ENCODE measurements at regions not wholly inside any gene's neighbourhood (a gene's known extent, or its start where the extent isn't known, plus 50 kb on each side); places are given as distances from the start of the nearest gene placed in this dataset.
A peak's percentile ranks its signal among the peaks of the same experiment; 100 is the strongest.

GRCh38 chr10:35699848-35700486 is 57.9 kb upstream of the FZD8 start:
- Histone ChIP-seq H3K4me1 (replicated peaks in 1 of 4; ENCODE audit: control insufficient read depth in 3 of 4, insufficient read depth in 4 of 4, low read length in 3 of 4) (peaks cover 2 to 8% (median 5%) of the 10 kb centered on the region in 4 experiments; a peak in 4 of 7 replicates), H3K4me2 (ENCODE audit: insufficient read depth in 1 of 2, low read depth in 2 of 2, low read length in 2 of 2) (no peak overlapping the region), H4K91ac (replicated peaks; ENCODE audit: insufficient read length, low read length) (no peak overlapping the region), H2AK5ac (ENCODE audit: low read depth, low read length) (no peak overlapping the region), H2BK12ac (ENCODE audit: low read depth, low read length) (no peak overlapping the region), H3K4me3 (ENCODE audit: extremely low read depth in 1 of 4, insufficient read depth in 2 of 4, low read depth in 3 of 4, low read length in 4 of 4) (no peak overlapping the region), H3K18ac (ENCODE audit: extremely low read depth, low read length) (no peak overlapping the region), H4K20me1 (replicated peaks in 1 of 2; ENCODE audit: control insufficient read depth in 1 of 2, insufficient read depth in 2 of 2, low read length in 2 of 2) (peaks cover 0 to 4% of the 10 kb centered on the region in 2 experiments), H2AFZ (ENCODE audit: low read length) (no peak overlapping the region), H3K56ac (replicated peaks; ENCODE audit: insufficient read length, low read depth, low read length) (no peak overlapping the region), H3K4ac (replicated peaks; ENCODE audit: insufficient read length, low read depth, low read length) (no peak overlapping the region), H3K23ac (ENCODE audit: insufficient read length) (no peak overlapping the region), H2BK5ac (ENCODE audit: low read depth, low read length) (no peak overlapping the region), H4K5ac (ENCODE audit: insufficient read length, low read depth, low read length) (no peak overlapping the region), H3K79me2 (ENCODE audit: control insufficient read depth in 1 of 2, insufficient read depth in 2 of 2, low read length in 2 of 2) (no peaks in the 10 kb centered on the region), H3K23me2 (ENCODE audit: low read depth, low read length) (no peaks in the 10 kb centered on the region; the same call in 1 of the 2 replicates), H3K14ac (ENCODE audit: insufficient read length) (no peak overlapping the region), H3K27ac (ENCODE audit: low read depth, low read length) (no peak overlapping the region), H3K9me3 (ENCODE audit: insufficient read depth in 2 of 2, low read depth in 1 of 2, low read length in 1 of 2) (no peaks in the 10 kb centered on the region), H4K8ac (ENCODE audit: extremely low read depth, insufficient read depth, low read length) (no peak overlapping the region), H2BK120ac (replicated peaks; ENCODE audit: low read depth, low read length) (no peak overlapping the region), H3K27me3 (replicated peaks in 1 of 4; ENCODE audit: control insufficient read depth in 3 of 4, extremely low read depth in 1 of 4, insufficient read depth in 3 of 4, low read length in 3 of 4) (no peaks in the 10 kb centered on the region; a peak in 3 of 7 replicates), H3K36me3 (ENCODE audit: control insufficient read depth in 2 of 4, insufficient read depth in 4 of 4, low read length in 3 of 4) (no peaks in the 10 kb centered on the region), H2BK15ac (ENCODE audit: low read length) (no peak overlapping the region), H3K9ac (replicated peaks in 1 of 4; ENCODE audit: extremely low read depth in 1 of 4, low read depth in 3 of 4, low read length in 3 of 4) (no peak overlapping the region), H2BK20ac (ENCODE audit: low read length) (peak overlapping the region; percentile 49; the same call in 1 of the 2 replicates), H3K79me1 (ENCODE audit: low read depth, low read length) (no peaks in the 10 kb centered on the region)
- WGBS, 2 experiments (ENCODE audit: extremely low coverage in 1 of 2, insufficient coverage in 1 of 2, insufficient read length in 1 of 2, insufficient replicate concordance in 2 of 2, low coverage in 1 of 2, low lambda C conversion rate in 2 of 2, missing lambda C conversion rate in 1 of 2): 87% methylated on average over 5 of the region's 5 CpGs; no CpG with 5 or more reads in 1 of the 2 experiments
- TF ChIP-seq TAF7 (optimal IDR thresholded peaks at IDR 0.05; ENCODE audit: borderline replicate concordance, low read depth, low read length): no peak
- no peak for TF ChIP-seq ZNF274 (IDR thresholded peaks at IDR 0.05; ENCODE audit: borderline replicate concordance, extremely low read depth, low read length)
- no peak for TF ChIP-seq SIX5 (IDR thresholded peaks at IDR 0.05; ENCODE audit: low read depth, low read length)
- no peak for TF ChIP-seq CTBP2 (IDR thresholded peaks at IDR 0.05; ENCODE audit: borderline replicate concordance, insufficient read depth, insufficient read length, low read length)
- TF ChIP-seq SIN3A (conservative IDR thresholded peaks at IDR 0.05 in 1 of 2, IDR thresholded peaks at IDR 0.05 in 1 of 2; ENCODE audit: low read depth in 1 of 2, low read length in 2 of 2): no peak
- TF ChIP-seq CREB1 (IDR thresholded peaks at IDR 0.05): no peak
- TF ChIP-seq, protein P1, sequence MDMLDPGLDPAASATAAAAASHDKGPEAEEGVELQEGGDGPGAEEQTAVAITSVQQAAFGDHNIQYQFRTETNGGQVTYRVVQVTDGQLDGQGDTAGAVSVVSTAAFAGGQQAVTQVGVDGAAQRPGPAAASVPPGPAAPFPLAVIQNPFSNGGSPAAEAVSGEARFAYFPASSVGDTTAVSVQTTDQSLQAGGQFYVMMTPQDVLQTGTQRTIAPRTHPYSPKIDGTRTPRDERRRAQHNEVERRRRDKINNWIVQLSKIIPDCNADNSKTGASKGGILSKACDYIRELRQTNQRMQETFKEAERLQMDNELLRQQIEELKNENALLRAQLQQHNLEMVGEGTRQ (IDR thresholded peaks at IDR 0.05; ENCODE audit: low read length): no peak
- TF ChIP-seq PHF8 (conservative IDR thresholded peaks at IDR 0.05; ENCODE audit: low read depth, low read length): no peak
- no peak for TF ChIP-seq NANOG (IDR thresholded peaks at IDR 0.05; ENCODE audit: insufficient read depth, low read depth, low read length, poor library complexity, severe bottlenecking)
- TF ChIP-seq E2F6 (IDR thresholded peaks at IDR 0.05): no peak
- no peak for TF ChIP-seq CBX8 (IDR thresholded peaks at IDR 0.05; ENCODE audit: borderline replicate concordance, low read depth, low read length)
- DNase-seq (ENCODE audit: low read depth in 1 of 2, low spot score in 2 of 2) (no peak), FAIRE-seq (no peak)
- POLR2A ChIA-PET (ENCODE audit: partially characterized antibody): interaction anchor here (0.9 kb wide), 1 partner anchor 25 kb away, joined by 3 read pairs; no protein-coding TSS in a partner anchor
- CTCF ChIA-PET (ENCODE audit: partially characterized antibody): no interaction called here
